Activated T-helper 1 cell treated with anti-CD3 and anti-CD28 coated beads, Interleukin-12 subunit alpha, Interleukin-12 subunit beta, Interleukin-2, Interleukin-4 antibody, amounts not matched to agents 30 ng/mL and 10 ng/mL and 1 ng/mL, durations not matched to agents 14 hours and 24 hours and 36 hours (primary cell): ENCODE measurements at regions not wholly inside any gene's neighbourhood (a gene's known extent, or its start where the extent isn't known, plus 50 kb on each side); places are given as distances from the start of the nearest gene placed in this dataset.

ENCODE experiments used
- DNase-seq: peaks from one replicate; pipeline ENCODE4 v3.0.0; 2021; ENCODE audit warnings: low spot score
- H3K27ac Mint-ChIP-seq: one replicate; pipeline ENCODE4 v1.8.0; 2021; ENCODE audit warnings: mild to moderate bottlenecking, mixed read lengths
- H3K27me3 Mint-ChIP-seq: one replicate; pipeline ENCODE4 v1.8.0; 2022; ENCODE audit warnings: mild to moderate bottlenecking, moderate library complexity, mixed read lengths; ENCODE audit not compliant: insufficient read depth
- H3K36me3 Mint-ChIP-seq: one replicate; pipeline ENCODE4 v1.8.0; 2021; ENCODE audit warnings: low read depth, mixed read lengths
- H3K4me1 Mint-ChIP-seq: one replicate; pipeline ENCODE4 v1.8.0; 2021; ENCODE audit warnings: low read depth, mixed read lengths
- H3K4me3 Mint-ChIP-seq: one replicate; pipeline ENCODE4 v1.8.0; 2021; ENCODE audit warnings: mild to moderate bottlenecking, moderate library complexity, mixed read lengths
- H3K9me3 Mint-ChIP-seq: one replicate; pipeline ENCODE4 v1.8.0; 2021; ENCODE audit warnings: mixed read lengths
- intact Hi-C: fragments of 100-400 bp; cut with micrococcal nuclease; formaldehyde crosslinking; loops from one replicate; pipeline ENCODE4 v1.15.1; 2024

DNA sequence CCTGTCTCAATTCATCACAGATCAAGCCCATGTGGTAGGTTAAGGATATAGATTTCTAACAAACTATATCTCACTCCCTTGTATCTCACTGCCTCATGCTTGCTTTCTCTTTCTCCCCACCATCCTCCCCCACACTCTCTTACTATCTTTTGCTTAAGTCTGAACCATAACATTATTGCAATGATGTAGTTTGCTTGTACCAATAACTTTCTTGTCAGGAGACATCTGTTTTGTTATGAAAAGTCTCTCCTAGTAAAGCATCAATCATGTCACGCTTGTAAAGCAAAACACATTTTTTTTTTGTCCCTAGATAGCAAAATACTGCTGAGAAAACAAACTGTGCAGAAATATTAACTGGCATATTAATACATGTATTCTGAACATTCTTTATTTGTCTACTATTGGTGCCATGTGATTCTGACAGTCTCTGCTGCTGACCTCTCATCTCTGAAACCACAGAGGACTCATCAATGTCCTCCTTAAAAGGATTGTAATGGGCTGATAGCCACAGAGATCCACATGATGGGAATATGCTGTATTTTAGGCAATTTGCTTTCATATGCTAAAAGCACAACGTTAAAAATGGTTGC is 217.5 kb downstream of the VEGFC start:
- Mint-ChIP-seq H3K4me1 (no peaks in the 10 kb centered on the region), H3K27me3 (no peaks in the 10 kb centered on the region), H3K27ac (no peak overlapping the region), H3K36me3 (no peaks in the 10 kb centered on the region), H3K4me3 (no peak overlapping the region), H3K9me3 (no peaks in the 10 kb centered on the region)
- no peak for DNase-seq
- intact Hi-C loops = no loop called here

GRCh38 chr4:176579226-176579625 is 213.5 kb downstream of the VEGFC start:
- no peak for DNase-seq
- Mint-ChIP-seq H3K4me1 (no peaks in the 10 kb centered on the region), H3K4me3 (no peak overlapping the region), H3K27ac (no peak overlapping the region), H3K9me3 (no peaks in the 10 kb centered on the region), H3K36me3 (no peaks in the 10 kb centered on the region), H3K27me3 (no peaks in the 10 kb centered on the region)
- intact Hi-C loops = no loop called here

DNA sequence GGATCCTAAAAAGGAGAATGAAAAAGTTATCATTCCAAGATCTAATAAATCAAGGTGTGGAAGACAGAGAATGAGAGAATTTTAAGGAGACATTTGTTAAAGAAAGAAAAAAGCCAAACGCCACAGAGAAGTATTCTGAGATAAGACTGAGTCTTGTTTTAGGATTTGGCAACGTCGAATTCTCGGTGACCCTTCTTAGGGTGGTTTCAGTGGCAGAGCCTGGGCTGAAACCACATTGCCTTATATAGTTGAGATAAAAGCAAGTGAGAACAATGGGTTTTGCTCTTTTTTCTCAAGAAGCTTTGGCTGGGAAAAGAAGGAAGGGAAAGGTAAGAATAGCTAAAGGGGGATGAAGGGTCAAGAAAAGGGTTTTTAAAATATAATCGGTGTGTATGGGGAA is 209.4 kb downstream of the VEGFC start:
- Mint-ChIP-seq H3K9me3 (no peaks in the 10 kb centered on the region), H3K27ac (no peak overlapping the region), H3K4me3 (no peak overlapping the region), H3K4me1 (no peaks in the 10 kb centered on the region), H3K36me3 (no peaks in the 10 kb centered on the region), H3K27me3 (no peaks in the 10 kb centered on the region)
- intact Hi-C loops = no loop called here
- no peak for DNase-seq

GRCh38 chr4:176584031-176584606 is 208.6 kb downstream of the VEGFC start:
- no peaks in the 10 kb centered on the region for H3K9me3 Mint-ChIP-seq
- H3K27ac Mint-ChIP-seq = no peak overlapping the region
- H3K36me3 Mint-ChIP-seq = no peaks in the 10 kb centered on the region
- intact Hi-C loops = no loop called here
- H3K4me3 Mint-ChIP-seq = no peak overlapping the region
- H3K27me3 Mint-ChIP-seq = no peaks in the 10 kb centered on the region
- H3K4me1 Mint-ChIP-seq = no peaks in the 10 kb centered on the region
- DNase-seq = no peak

DNA sequence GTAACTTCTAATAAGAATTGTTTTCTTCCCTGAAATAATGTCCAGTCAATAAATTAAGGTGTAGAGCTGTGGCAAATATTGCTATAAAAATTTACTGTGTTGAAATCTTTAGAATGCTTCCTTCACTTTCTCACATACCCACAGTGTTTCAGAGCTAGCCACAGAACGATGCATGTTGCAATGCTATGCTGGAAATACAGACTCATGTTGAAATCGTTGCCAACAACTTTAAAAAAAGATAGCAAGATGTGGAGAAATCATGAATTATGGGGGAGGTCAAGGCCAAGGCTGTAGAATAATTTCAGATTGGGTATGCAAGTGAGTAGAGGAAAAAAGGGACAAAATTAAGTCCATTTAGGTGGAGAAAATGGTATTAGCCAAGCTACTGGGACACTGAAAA is 204.8 kb downstream of the VEGFC start:
- DNase-seq = no peak
- Mint-ChIP-seq H3K4me3 (no peak overlapping the region), H3K9me3 (no peaks in the 10 kb centered on the region), H3K27me3 (no peaks in the 10 kb centered on the region), H3K4me1 (no peaks in the 10 kb centered on the region), H3K27ac (no peak overlapping the region), H3K36me3 (no peaks in the 10 kb centered on the region)
- intact Hi-C loops = no loop called here

DNA sequence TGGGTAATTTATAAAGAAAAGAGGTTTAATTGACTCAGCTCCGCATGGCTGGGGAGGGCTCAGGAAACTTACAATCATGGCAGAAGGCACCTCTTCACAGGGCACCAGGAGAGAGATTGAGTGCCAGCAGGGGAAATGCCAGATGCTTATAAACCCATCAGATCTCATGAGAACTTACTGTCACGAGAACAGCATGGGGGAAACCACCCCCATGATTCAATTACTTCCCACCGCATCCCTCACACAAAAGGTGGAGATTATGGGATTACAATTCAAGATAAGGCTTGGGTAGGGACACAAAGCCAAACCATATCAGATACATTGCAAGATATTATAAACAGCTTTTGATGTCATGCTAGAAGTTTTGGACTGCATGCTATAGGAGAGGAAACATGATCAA is 204.3 kb downstream of the VEGFC start:
- Mint-ChIP-seq H3K4me1 (no peaks in the 10 kb centered on the region), H3K4me3 (no peak overlapping the region), H3K36me3 (no peaks in the 10 kb centered on the region), H3K27me3 (no peaks in the 10 kb centered on the region), H3K27ac (no peak overlapping the region), H3K9me3 (no peaks in the 10 kb centered on the region)
- DNase-seq = no peak
- intact Hi-C loops = no loop called here

GRCh38 chr4:176592976-176593670 is 199.6 kb downstream of the VEGFC start:
- Mint-ChIP-seq H3K4me1 (no peaks in the 10 kb centered on the region), H3K27ac (no peak overlapping the region), H3K27me3 (no peaks in the 10 kb centered on the region)

GRCh38 chr4:176593943-176594342 is 198.8 kb downstream of the VEGFC start:
- H3K27me3 Mint-ChIP-seq = no peaks in the 10 kb centered on the region
- H3K36me3 Mint-ChIP-seq = no peaks in the 10 kb centered on the region
- no peaks in the 10 kb centered on the region for H3K4me1 Mint-ChIP-seq
- DNase-seq = no peak
- no peaks in the 10 kb centered on the region for H3K9me3 Mint-ChIP-seq
- H3K4me3 Mint-ChIP-seq = no peak overlapping the region
- intact Hi-C loops = no loop called here
- H3K27ac Mint-ChIP-seq = no peak overlapping the region

More at GRCh38 chr4:176592976-176593670, 199.6 kb downstream of the VEGFC start:
- DNase-seq = no peak
- intact Hi-C loops = no loop called here
- Mint-ChIP-seq H3K9me3 (no peaks in the 10 kb centered on the region), H3K36me3 (no peaks in the 10 kb centered on the region), H3K4me3 (no peak overlapping the region)

- Mint-ChIP-seq H3K4me1 (no peaks in the 10 kb centered on the region), H3K27me3 (no peaks in the 10 kb centered on the region), H3K27ac (no peak overlapping the region), H3K9me3 (no peaks in the 10 kb centered on the region), H3K36me3 (no peaks in the 10 kb centered on the region), H3K4me3 (no peak overlapping the region)
- intact Hi-C loops = no loop called here
- DNase-seq = no peak
Measured at GRCh38 chr4:176595257-176595656, 197.5 kb downstream of the VEGFC start.

- Mint-ChIP-seq H3K36me3 (no peaks in the 10 kb centered on the region), H3K27ac (no peak overlapping the region), H3K9me3 (no peaks in the 10 kb centered on the region), H3K4me1 (no peaks in the 10 kb centered on the region), H3K27me3 (no peaks in the 10 kb centered on the region), H3K4me3 (no peak overlapping the region)
- intact Hi-C loops = no loop called here
- DNase-seq = no peak
Measured at GRCh38 chr4:176601124-176601523, 191.6 kb downstream of the VEGFC start.

- intact Hi-C loops = no loop called here
- no peak for DNase-seq
- H3K4me3 Mint-ChIP-seq = no peak overlapping the region
- H3K36me3 Mint-ChIP-seq = no peaks in the 10 kb centered on the region
- no peaks in the 10 kb centered on the region for H3K9me3 Mint-ChIP-seq
- H3K4me1 Mint-ChIP-seq = no peaks in the 10 kb centered on the region
- no peak overlapping the region for H3K27ac Mint-ChIP-seq
- no peaks in the 10 kb centered on the region for H3K27me3 Mint-ChIP-seq
Measured at GRCh38 chr4:176607807-176608206, 184.9 kb downstream of the VEGFC start.

DNA sequence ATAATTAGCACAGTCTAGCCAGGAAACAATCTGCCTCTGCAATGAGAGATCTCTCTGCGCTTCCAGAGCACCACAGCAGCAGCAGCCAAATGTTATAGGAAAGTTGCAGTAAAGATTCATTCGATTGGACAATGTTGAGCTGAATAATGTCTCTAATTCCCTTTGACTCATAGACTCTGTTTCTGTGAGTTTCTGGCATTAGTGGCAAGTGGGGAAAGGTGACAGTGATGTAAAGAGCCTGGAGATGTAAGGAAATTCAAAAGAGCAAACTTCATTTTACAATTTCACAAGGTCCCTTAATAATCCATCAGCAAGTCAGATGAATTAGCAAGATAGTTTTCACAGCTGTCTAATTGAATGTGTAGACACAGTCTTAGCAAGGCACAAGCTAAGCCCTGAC is 184.4 kb downstream of the VEGFC start:
- Mint-ChIP-seq H3K27me3 (no peaks in the 10 kb centered on the region), H3K4me3 (no peak overlapping the region), H3K9me3 (no peaks in the 10 kb centered on the region), H3K4me1 (no peaks in the 10 kb centered on the region), H3K36me3 (no peaks in the 10 kb centered on the region), H3K27ac (no peak overlapping the region)
- intact Hi-C loops = no loop called here
- no peak for DNase-seq

GRCh38 chr4:176610594-176610993 is 182.1 kb downstream of the VEGFC start:
- DNase-seq = no peak
- Mint-ChIP-seq H3K4me3 (no peak overlapping the region), H3K4me1 (no peaks in the 10 kb centered on the region), H3K27ac (no peak overlapping the region), H3K27me3 (no peaks in the 10 kb centered on the region), H3K36me3 (no peaks in the 10 kb centered on the region), H3K9me3 (no peaks in the 10 kb centered on the region)
- intact Hi-C loops = no loop called here
